HL-60 (cell line): ENCODE measurements at regions not wholly inside any gene's neighbourhood (a gene's known extent, or its start where the extent isn't known, plus 50 kb on each side); places are given as distances from the start of the nearest gene placed in this dataset.

Source experiments
- GABPA ChIP-seq: IDR thresholded peaks from 2 replicates; pipeline ENCODE4 v1.6.1; 2012; ENCODE audit warnings: low read depth
- POLR2AphosphoS5 ChIP-seq: IDR thresholded peaks from 2 replicates; pipeline ENCODE4 v1.6.1; 2012; ENCODE audit warnings: low read depth
- TF ChIP-seq, protein P1 (sequence below): IDR thresholded peaks from one replicate; pipeline ENCODE4 v1.5.1; 2011; ENCODE audit warnings: low read length, control low read depth, inconsistent platforms; ENCODE audit not compliant: insufficient read depth
- TF ChIP-seq, protein P2 (sequence below): IDR thresholded peaks from 2 replicates; pipeline ENCODE4 v1.6.1; 2012; ENCODE audit warnings: low read depth; ENCODE audit not compliant: insufficient replicate concordance

DNA sequence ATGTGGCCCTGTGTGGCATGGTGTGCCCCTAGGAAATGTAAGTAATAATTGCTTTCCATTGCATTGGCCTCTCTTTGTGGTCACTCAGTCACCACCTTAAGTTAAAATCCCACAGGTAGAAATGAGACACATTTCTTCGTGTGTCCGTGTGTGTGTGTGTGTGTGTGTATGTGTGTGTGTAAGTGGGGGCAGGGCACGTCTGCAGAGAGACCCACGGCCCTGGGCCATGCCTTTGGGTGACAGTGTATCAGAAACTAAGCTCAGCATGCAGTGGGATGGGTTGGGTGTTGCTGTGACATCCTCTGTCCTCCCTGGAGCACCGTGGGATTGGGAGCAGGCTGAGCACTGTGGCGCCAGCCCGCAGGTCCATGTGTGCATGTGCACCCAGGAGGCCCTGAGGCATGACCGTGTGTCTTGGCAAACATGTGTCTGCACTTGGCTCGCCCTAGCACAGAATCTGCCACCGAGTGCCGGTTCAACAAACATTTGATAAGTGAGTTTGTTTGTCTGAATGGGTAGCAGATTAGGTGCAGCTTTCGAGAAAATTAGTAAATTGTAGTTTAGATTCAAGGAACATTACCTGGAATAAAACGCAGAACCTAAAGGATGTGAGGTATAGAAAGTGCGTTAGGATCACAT is 91.8 kb downstream of the WTIP start:
- TF ChIP-seq POLR2AphosphoS5 (no peak), GABPA (no peak)
- TF ChIP-seq, protein P1, sequence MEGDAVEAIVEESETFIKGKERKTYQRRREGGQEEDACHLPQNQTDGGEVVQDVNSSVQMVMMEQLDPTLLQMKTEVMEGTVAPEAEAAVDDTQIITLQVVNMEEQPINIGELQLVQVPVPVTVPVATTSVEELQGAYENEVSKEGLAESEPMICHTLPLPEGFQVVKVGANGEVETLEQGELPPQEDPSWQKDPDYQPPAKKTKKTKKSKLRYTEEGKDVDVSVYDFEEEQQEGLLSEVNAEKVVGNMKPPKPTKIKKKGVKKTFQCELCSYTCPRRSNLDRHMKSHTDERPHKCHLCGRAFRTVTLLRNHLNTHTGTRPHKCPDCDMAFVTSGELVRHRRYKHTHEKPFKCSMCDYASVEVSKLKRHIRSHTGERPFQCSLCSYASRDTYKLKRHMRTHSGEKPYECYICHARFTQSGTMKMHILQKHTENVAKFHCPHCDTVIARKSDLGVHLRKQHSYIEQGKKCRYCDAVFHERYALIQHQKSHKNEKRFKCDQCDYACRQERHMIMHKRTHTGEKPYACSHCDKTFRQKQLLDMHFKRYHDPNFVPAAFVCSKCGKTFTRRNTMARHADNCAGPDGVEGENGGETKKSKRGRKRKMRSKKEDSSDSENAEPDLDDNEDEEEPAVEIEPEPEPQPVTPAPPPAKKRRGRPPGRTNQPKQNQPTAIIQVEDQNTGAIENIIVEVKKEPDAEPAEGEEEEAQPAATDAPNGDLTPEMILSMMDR = no peak
- TF ChIP-seq, protein P2, sequence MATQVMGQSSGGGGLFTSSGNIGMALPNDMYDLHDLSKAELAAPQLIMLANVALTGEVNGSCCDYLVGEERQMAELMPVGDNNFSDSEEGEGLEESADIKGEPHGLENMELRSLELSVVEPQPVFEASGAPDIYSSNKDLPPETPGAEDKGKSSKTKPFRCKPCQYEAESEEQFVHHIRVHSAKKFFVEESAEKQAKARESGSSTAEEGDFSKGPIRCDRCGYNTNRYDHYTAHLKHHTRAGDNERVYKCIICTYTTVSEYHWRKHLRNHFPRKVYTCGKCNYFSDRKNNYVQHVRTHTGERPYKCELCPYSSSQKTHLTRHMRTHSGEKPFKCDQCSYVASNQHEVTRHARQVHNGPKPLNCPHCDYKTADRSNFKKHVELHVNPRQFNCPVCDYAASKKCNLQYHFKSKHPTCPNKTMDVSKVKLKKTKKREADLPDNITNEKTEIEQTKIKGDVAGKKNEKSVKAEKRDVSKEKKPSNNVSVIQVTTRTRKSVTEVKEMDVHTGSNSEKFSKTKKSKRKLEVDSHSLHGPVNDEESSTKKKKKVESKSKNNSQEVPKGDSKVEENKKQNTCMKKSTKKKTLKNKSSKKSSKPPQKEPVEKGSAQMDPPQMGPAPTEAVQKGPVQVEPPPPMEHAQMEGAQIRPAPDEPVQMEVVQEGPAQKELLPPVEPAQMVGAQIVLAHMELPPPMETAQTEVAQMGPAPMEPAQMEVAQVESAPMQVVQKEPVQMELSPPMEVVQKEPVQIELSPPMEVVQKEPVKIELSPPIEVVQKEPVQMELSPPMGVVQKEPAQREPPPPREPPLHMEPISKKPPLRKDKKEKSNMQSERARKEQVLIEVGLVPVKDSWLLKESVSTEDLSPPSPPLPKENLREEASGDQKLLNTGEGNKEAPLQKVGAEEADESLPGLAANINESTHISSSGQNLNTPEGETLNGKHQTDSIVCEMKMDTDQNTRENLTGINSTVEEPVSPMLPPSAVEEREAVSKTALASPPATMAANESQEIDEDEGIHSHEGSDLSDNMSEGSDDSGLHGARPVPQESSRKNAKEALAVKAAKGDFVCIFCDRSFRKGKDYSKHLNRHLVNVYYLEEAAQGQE = no peak
